ENCODE measurements at regions not wholly inside any gene's neighbourhood (a gene's known extent, or its start where the extent isn't known, plus 50 kb on each side); places are given as distances from the start of the nearest gene placed in this dataset.

DNA sequence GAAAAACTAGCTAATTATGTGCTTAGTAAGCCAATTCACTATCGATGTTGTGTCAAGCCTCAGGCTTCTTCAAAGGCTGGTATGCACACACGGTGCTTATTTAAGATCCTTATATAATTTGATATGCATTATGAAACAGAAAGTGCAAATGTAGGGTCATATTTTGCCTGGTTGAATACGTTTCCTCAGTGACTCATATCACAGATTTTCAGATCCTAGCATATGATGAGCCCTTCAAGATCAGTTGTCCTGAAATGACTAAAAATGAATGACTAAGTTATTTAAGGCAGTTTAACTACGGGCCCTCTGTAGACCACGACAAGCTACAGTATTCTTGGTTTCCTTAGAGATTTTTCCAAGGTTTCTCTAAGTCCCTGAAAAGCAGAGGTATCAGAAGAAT, 778.3 kb downstream of the PRELID2 start:
- TF ChIP-seq TAF1 (IDR thresholded peaks at IDR 0.05; ENCODE audit: borderline replicate concordance, low read depth, low read length) (no peak), POLR2AphosphoS5 (IDR thresholded peaks at IDR 0.05; ENCODE audit: low read depth, low read length) (no peak), POLR2A (IDR thresholded peaks at IDR 0.05; ENCODE audit: low read depth, low read length) (no peak)
